T-helper 22 cell (primary cell): ENCODE measurements at regions not wholly inside any gene's neighbourhood (a gene's known extent, or its start where the extent isn't known, plus 50 kb on each side); places are given as distances from the start of the nearest gene placed in this dataset.
"Not testable (repeated sequence)": the region's sequence is repeated elsewhere in the genome, so short reads cannot be mapped to it uniquely, and the experiment has no call there.

ENCODE experiments used
- DNase-seq: peaks from one replicate; pipeline ENCODE4 v3.0.0-alpha.2; 2020; ENCODE audit warnings: low read depth

GRCh38 chr7:142698429-142698828, 50.8 kb upstream of the PRSS1 start:
- no peak for DNase-seq

GRCh38 chr7:142697270-142697669, 52.0 kb upstream of the PRSS1 start:
- no peak for DNase-seq

DNA sequence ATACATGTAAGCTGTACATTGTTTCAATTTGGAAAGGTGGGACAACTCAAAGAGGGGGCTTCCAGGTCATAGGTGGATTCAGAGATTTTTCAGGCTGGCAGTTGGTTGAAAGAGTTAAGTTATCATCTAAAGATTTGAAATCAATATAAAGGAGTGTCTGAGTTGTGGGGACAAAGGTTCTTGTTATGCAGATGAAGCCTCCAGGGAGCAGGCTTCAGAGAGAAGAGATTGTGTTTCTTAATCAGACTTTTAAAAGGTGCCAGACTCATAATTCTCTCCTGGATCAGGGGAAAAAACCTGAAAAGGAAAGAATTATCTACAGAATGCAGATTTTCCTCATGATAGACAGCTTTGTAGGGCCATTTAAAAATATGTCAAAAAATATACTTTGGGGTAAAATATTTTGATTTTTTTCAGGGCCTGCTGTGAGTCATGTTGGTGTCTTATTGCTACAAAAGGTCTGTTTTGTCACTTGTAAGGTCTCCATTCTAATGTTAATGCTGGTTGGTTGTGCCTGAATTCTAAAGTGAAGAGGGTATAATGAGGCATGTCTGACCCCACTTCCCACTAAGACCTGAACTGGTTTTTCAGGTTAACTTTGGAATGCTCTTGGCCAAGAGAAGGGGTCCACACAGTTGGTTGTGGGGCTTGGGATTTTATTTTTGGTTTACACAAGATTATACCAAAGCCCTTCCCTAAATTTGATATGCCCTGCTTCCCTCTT, 52.7 kb upstream of the PRSS1 start:
- no peak for DNase-seq

DNA sequence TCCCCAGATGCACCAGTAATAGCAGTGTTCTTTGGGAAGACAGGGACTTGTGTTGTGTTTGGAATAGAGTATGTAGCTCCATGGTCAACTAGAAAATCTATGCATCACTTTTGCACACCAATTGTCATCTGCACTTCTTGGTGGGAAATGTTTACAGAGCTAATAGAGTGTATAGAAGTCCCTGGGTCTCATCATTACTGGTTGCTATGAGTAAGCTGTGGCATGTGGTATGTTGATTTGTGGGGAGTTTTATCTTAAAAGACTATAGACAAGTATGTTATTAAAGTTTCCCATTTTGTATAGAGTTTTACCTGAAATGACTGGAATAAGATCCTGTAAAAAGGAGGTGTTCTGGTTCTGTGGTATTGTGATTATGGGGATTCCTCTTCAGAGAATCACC, 55.4 kb upstream of the PRSS1 start:
- DNase-seq: no peak

DNA sequence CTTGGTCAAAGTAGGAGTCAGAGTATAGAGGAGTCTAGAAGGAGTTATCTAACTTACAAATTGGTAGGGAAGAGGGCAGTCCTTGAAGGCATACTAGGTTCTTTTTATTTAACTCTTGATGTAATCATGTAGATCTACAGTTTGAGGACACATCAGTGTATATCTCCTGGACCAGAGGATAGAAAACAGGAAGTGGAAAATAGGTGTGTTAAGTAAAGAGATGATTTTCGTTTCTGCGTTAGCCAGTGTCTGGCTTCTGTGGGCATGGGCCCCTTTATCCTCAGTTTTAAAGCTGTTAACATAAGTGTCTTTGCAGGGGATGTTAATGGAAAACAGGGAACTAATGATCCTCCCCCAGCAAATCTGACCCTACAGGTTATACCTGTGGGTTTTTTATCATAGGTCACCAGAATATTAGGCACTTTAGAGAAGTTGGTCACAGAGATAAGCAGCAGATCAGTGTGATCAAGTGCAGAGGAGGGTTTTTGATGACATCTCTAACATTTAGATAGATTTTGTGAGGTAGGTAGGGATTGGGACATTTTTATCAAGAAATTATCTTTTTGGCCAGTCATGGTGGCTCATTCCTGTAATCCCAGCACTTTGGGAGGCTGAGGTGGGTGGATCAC, 58.6 kb upstream of the PRSS1 start:
- DNase-seq: no peak

DNA sequence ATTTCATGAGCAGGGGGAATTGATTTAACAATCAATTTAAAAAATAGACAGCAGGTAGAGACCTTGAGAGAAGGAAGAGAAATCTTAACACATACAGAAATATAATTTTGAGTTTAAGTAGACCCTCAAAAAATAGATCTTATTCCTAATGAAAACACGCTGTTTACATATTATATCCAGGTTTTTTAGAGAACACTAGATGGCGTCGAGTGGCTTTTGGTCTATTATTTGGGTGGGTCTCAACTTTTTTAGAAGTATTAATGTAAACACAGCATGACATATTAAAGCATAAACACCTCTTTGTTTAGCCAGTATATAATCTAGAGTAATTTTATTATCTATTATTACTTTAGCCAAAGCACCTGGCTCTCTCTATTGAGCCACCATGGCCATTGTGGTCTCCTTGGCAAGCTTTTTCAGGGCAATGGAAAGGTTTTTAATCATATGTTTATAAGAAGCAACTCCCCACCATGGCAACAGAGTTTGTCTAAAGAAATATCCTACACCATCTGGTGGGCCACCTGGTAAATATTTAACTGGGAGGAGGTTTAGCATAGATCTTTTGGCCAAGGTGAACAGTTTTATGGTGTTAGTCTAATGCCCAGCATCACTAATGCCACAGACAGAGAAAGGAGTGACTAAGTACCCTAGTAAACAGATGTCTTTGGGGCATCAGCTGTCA, 59.7 kb upstream of the PRSS1 start:
- no peak for DNase-seq

- DNase-seq: no peak
Observed at GRCh38 chr7:142685877-142686508, 63.3 kb upstream of the PRSS1 start.

- no peak for DNase-seq
Observed at GRCh38 chr7:142681314-142682092, 67.8 kb upstream of the PRSS1 start.

DNA sequence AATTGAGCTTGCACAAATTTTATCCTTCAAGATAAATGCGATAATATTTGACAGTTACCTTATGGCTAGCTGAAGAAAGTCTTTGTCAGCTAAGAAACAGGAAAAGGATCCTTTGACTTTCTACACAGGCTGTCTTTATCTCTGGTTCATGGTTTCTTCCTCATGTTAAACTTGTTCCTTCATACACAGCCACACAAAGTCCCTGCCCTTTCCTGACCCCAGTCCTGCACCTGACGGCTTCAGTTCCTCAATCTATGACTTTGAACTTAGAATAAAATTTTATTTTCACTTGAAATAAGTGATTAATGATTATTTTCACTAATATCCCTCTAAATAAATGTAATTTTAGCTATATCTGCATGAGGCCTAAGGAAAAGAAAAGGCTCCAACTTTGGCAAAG, 77.8 kb upstream of the PRSS1 start:
- no peak for DNase-seq

DNA sequence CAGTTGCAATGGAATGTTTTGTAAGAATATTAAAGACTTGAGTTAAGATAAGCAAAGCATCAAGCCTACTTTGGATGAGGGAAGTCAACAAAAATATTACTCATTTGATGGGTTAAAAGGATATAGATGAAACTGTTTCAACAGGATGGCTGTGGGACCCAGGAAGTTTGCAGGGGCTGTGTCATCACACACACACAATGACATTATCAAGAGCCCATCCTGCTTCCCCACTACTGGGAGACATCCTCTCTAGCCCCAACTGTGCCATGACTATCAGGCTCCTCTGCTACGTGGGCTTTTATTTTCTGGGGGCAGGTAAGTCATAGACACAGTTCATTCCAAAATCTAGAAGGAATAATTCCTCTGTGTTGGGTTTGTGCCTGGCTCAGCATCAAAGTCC, 78.8 kb upstream of the PRSS1 start:
- no peak for DNase-seq

DNA sequence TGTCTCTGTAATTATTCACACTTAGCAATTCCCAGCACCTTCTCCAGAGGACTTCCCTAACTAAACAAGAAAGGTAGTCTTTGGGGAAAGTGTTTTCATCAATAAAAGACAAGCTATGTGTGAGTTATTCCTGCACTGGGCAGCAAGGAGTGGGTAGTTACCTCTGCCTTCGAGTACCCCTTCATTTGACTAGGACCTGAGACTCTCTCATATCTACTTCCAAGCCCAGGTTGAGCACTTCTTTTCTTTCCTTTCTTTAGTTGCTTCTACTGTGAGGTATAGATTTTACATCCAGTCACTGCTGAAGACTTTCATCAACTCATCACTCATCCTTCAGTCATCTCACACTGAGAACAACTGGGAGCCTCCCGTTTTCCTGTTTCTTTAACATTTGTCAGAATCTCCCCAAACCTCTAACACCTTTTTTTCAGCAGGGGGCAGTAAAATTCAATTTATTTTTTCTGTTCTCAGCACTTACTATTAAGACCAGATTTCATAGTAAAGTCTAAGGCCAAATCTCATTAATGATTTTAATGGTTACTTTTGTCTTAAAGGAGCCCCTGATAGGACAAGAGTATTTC, 80.1 kb upstream of the PRSS1 start:
- DNase-seq: no peak

GRCh38 chr7:142668495-142668894, 80.8 kb upstream of the PRSS1 start:
- no peak for DNase-seq

- no peak for DNase-seq
Observed at GRCh38 chr7:142657376-142657775, 91.9 kb upstream of the PRSS1 start.

DNA sequence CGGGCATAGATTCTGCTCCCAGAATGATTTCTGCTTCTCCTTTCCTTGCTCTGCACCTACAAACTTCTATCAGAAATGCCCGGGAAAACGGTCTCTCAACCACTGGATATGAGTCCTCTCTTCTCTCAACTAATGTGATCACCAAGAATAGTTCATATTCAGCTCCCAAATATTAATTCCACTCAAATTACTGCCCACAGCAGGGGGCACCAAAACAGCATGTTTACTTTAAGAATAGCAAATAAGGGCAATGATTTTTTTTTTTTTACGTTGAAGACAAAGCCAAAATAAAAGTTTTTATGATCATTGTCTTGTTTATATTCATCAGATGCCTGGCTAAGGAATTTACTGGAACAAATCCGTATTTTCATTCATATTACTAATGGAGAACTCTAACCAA, 94.9 kb upstream of the PRSS1 start:
- no peak for DNase-seq

GRCh38 chr7:142647749-142648148, 101.5 kb upstream of the PRSS1 start:
- no peak for DNase-seq

- DNase-seq: no peak
Observed at GRCh38 chr7:142646386-142647140, 102.7 kb upstream of the PRSS1 start.

DNA sequence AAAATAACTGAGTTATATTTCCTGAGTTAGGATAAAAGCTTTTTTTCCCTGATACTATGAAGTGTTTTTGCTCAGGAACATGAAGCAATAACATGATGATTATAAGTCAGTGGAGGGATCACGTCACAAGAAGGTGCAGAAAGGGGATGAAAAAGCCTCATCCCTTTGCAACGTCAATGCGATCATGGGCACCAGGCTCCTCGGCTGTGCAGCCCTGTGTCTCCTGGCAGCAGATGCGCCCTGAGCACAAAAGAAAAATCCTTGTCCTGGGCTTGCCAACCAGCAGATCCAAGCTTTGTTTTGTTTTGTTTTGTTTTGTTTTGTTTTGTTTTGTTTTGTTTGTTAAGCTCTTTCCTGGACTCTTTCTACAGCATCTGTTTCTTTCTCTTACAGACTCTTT, 103.5 kb upstream of the PRSS1 start:
- DNase-seq: no peak

DNA sequence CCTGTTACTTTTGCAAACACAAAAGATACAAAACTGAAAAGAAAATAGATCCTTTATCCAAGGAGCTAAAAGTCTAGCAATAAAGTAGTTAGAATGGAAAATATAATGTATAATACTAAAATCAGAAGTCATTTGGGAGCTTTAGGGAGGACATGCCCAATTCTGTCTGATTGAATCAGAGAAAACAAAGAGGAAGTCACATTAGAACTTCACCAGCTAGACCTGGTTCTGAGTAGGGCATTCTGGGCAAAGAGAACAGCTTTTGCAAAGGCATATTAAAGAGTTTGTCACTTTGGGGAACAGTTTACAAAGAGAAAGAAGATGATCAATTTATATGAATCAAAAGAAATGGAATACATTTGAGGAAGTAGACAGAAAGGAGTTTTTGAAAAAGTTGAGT, 107.0 kb upstream of the PRSS1 start:
- DNase-seq: no peak

DNA sequence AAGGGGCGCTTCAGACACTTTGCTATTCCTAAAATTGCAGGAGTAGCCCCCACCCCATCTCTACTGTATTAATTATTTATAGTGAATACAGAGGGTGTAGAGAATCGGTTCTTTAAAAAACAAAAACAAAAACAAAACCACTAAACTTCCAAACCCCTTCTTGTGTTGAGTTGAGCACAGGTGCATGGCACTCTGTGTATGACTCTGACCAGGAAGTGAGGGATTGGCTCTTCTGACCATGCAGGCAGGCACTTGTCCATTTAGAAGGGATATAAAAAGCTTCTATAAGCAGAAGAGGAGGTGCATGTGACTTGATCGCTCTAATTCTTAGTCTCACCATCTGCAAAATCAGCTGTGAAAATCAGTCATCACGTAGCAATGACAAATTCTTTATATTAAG, 108.0 kb upstream of the PRSS1 start:
- DNase-seq: not testable (repeated sequence)

DNA sequence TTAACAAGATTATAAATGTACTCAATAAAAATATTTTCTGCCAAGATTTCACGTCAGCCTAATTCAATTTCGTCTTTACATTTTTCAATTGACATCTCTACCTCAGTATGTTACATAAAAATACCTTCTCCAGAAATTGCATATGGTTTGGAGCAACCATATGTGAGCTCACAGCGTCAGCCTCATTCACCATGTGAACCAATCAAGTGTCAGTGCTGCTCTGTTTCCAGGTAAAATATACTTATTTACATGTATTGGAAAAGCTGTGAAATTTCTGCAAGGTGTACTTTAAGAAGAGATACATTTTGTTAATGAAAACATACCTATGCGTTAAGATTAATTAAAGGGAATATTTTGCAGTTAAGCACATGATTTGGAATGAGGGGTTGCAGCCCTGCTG, 110.7 kb upstream of the PRSS1 start:
- no peak for DNase-seq

DNA sequence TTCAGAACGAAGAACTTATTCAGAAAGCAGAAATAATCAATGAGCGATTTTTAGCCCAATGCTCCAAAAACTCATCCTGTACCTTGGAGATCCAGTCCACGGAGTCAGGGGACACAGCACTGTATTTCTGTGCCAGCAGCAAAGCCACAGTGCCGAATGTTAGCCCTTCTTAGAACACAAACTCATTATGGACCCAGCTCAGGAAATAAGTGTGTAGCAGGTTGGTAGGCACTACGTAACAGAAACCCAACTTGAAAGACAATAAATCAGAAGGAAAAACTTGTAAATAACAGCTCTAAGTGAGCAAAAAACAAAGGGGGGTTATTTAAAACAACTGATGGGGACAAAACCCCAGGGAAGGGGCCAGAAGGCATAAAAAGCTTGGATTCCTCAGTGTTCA, 112.0 kb upstream of the PRSS1 start:
- no peak for DNase-seq
